ENCODE measurements at regions not wholly inside any gene's neighbourhood (a gene's known extent, or its start where the extent isn't known, plus 50 kb on each side); places are given as distances from the start of the nearest gene placed in this dataset.

DNA sequence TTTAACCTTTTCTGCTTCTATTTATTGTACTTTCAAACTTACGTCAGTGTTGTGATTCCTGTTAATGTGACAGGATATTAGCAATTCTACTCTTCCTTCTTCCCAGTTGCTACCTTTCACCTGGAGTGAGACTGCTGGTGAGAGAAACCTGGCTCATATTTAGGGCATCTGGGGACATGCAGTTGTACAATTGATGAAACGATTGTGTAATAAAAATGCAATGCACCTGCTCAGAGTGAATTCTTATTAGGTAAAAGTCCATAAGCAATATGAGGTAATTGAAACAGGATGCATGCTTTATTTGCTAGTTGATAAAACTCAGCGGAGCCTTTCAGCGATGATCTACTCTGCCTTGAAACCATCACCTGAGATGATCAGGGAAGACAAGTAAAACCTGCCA, 116.1 kb upstream of the FBXO33 start:
- H3K36me3 ChIP-seq, result no peaks in the 10 kb centered on the region

DNA sequence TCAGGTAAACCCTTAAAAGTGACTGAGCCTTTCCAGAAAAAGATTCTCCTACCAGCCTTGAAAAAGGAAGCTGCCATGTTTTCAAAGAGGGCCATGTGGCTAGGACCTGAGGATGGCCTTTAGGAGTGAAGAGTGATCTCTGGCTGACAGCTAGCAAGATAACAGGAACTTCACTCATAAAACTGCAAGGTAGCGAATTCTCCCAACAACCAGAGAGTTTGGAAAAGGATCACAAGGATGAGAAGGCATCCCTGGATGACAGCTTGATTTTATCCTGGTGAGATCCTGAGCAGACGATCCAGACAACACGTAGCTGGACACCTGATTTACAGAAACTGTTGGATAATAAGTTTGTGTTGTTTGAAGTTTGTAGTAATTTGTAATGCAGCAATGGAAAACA, 115.6 kb upstream of the FBXO33 start:
- TF ChIP-seq EP300 (IDR thresholded peaks at IDR 0.05) (no peak), POLR2AphosphoS5 (IDR thresholded peaks at IDR 0.05) (no peak), POLR2A (IDR thresholded peaks at IDR 0.05) (no peak)
- TF ChIP-seq, protein P1, sequence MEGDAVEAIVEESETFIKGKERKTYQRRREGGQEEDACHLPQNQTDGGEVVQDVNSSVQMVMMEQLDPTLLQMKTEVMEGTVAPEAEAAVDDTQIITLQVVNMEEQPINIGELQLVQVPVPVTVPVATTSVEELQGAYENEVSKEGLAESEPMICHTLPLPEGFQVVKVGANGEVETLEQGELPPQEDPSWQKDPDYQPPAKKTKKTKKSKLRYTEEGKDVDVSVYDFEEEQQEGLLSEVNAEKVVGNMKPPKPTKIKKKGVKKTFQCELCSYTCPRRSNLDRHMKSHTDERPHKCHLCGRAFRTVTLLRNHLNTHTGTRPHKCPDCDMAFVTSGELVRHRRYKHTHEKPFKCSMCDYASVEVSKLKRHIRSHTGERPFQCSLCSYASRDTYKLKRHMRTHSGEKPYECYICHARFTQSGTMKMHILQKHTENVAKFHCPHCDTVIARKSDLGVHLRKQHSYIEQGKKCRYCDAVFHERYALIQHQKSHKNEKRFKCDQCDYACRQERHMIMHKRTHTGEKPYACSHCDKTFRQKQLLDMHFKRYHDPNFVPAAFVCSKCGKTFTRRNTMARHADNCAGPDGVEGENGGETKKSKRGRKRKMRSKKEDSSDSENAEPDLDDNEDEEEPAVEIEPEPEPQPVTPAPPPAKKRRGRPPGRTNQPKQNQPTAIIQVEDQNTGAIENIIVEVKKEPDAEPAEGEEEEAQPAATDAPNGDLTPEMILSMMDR (IDR thresholded peaks at IDR 0.05), result no peak

More for the DNA sequence above, 116.1 kb upstream of the FBXO33 start:
- Histone ChIP-seq H3K4me1 (no peaks in the 10 kb centered on the region), H3K27ac (no peak overlapping the region), H3K4me3 (no peak overlapping the region), H3K27me3 (no peaks in the 10 kb centered on the region), H3K9me3 (peaks cover 0 to 34% (median 14%) of the 10 kb centered on the region in 4 donors)
- intact Hi-C loops (cut with DNase I; ENCODE audit: low total_unique reads), result no loop called here
- DNase-seq, result no peak
- TF ChIP-seq EP300 (IDR thresholded peaks at IDR 0.05), result no peak
- TF ChIP-seq POLR2A (IDR thresholded peaks at IDR 0.05), result no peak
- TF ChIP-seq, protein P1 (IDR thresholded peaks at IDR 0.05), result no peak
- no peak for TF ChIP-seq POLR2AphosphoS5 (IDR thresholded peaks at IDR 0.05)
- 68 to 82% (median 78%) methylated on average over 4 of the region's 4 CpGs for WGBS, 5 donors

DNA sequence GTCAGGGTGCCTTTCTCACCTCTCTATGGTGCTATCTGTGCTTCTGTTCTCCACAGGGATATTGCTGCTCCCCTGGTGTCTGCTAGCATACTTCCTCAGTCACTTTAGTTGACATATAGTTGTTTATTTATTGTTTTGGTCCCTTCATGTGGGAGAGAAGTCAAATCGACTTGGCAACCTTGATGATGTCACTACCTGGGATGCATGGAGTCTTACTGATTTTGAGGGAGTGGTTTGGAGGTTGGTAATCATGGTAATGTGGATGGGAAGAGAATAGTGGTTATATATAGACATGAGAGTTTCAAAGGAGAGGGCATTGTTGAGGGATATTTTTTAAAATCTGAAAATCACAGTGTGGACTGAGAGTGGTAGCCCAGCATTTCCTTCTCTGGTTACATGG, 73.6 kb upstream of the FBXO33 start:
- peaks cover 5 to 27% (median 11%) of the 10 kb centered on the region in 4 donors for H3K9me3 ChIP-seq
- no peak for DNase-seq
- no peaks in the 10 kb centered on the region for H3K36me3 ChIP-seq
- 38 to 55% (median 49%) methylated on average over 1 of the region's 1 CpG for WGBS, 5 donors
- H3K27me3 ChIP-seq, result no peaks in the 10 kb centered on the region
- H3K4me1 ChIP-seq, result no peaks in the 10 kb centered on the region
- H3K27ac ChIP-seq, result no peak overlapping the region
- TF ChIP-seq, protein P1 (IDR thresholded peaks at IDR 0.05), result no peak
- TF ChIP-seq POLR2A (IDR thresholded peaks at IDR 0.05), result no peak
- no peak for TF ChIP-seq POLR2AphosphoS5 (IDR thresholded peaks at IDR 0.05)
- TF ChIP-seq EP300 (IDR thresholded peaks at IDR 0.05), result no peak
- no peak overlapping the region for H3K4me3 ChIP-seq
- intact Hi-C loops (cut with DNase I; ENCODE audit: low total_unique reads), result no loop called here

More for the DNA sequence above, 115.6 kb upstream of the FBXO33 start:
- no peak for DNase-seq
- intact Hi-C loops (cut with DNase I; ENCODE audit: low total_unique reads), result no loop called here
- no peaks in the 10 kb centered on the region for H3K36me3 ChIP-seq
- H3K9me3 ChIP-seq, result peaks cover 0 to 39% (median 19%) of the 10 kb centered on the region in 4 donors
- H3K27me3 ChIP-seq, result no peaks in the 10 kb centered on the region
- H3K27ac ChIP-seq, result no peak overlapping the region
- no peaks in the 10 kb centered on the region for H3K4me1 ChIP-seq
- no peak overlapping the region for H3K4me3 ChIP-seq
- WGBS, 5 donors, result 58 to 77% (median 66%) methylated on average over 3 of the region's 3 CpGs

DNA sequence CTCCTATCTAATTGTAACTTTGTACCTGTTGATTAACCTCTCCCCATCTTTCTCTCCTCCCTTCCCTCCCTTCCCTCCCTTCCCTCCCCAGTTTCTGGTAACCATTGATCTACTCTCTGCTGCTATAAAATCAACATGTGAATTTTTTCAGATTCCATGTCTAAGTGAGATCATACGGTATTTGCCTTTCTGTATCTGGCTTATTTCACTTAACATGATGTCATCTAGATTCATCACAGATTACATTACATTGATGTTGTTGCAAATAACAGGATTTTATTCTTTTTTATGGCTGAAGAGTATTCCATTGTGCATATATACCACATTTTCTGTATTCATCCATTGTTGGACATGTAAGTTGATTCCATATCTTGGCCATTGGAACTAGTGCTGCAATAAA, 68.0 kb upstream of the FBXO33 start:
- H3K4me1 ChIP-seq, result no peaks in the 10 kb centered on the region
- TF ChIP-seq POLR2A (IDR thresholded peaks at IDR 0.05) (no peak), EP300 (IDR thresholded peaks at IDR 0.05) (no peak), POLR2AphosphoS5 (IDR thresholded peaks at IDR 0.05) (no peak)
- TF ChIP-seq, protein P1 (IDR thresholded peaks at IDR 0.05), result no peak

More for the DNA sequence above, 68.0 kb upstream of the FBXO33 start:
- Histone ChIP-seq H3K27me3 (no peaks in the 10 kb centered on the region), H3K27ac (no peak overlapping the region), H3K9me3 (peaks cover 0 to 13% (median 6%) of the 10 kb centered on the region in 4 donors), H3K36me3 (no peaks in the 10 kb centered on the region), H3K4me3 (no peak overlapping the region)
- no peak for DNase-seq
- intact Hi-C loops (cut with DNase I; ENCODE audit: low total_unique reads), result no loop called here
- 70 to 87% (median 82%) methylated on average over 1 of the region's 1 CpG for WGBS, 5 donors

Data from stomach (tissue), 8 donors.